ENCODE measurements at regions not wholly inside any gene's neighbourhood (a gene's known extent, or its start where the extent isn't known, plus 50 kb on each side); places are given as distances from the start of the nearest gene placed in this dataset.
"Not testable (repeated sequence)": the region's sequence is repeated elsewhere in the genome, so short reads cannot be mapped to it uniquely, and the experiment has no call there.

DNA sequence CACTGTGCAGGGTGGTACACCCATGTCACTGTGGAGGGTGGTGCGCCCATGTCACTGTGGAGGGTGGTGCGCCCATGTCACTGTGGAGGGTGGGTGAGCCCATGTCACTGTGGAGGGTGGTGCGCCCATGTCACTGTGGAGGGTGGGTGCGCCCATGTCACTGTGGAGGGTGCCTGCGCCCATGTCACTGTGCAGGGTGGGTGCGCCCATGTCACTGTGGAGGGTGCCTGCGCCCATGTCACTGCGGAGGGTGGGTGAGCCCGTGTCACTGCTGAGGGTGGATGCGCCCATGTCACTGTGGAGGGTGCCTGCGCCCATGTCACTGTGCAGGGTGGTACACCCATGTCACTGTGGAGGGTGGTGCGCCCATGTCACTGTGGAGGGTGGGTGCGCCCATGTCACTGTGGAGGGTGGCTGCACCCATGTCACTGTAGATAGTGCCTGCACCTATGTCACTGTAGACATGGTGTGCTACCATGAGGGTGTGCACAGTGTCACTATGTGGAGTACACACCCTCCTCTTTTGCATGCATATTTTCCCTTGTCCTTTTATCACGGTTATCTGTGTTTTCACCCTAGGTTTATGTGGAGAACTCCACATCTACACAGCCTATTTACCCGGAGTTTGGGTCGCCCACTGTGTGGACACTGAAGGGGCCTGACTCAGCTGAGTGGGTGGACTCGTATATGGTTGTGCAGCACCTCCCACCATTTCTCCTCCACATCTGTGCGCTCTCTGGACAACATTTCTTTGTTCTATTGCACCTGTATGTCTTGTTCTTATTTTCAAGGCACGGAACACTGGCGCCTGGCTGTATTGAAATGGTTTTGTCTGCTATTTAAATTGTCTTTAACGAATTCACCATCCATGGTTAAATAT lies 222.4 kb downstream of the ERMARD start:
- DNase-seq: not testable (repeated sequence)

DNA sequence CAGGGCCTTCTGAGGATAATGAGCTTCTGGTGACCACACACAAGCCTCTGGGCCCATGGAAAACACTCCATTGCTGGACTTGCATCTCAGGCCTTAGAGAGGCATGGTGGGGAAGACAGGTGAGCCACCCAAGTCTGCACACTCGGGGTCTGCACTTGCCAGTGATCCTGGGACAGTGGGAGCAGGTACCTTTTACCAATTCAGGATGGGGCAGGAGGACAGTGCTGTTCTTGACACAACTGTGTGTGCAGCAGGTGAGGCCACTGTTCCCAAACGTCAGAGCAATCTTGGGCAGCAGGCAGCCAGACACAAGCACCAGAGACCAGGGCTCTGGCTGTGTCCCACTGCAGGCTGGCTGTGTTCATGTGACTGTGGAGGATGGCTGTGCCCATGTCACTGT lies 221.3 kb downstream of the ERMARD start:
- DNase-seq: no peak

DNA sequence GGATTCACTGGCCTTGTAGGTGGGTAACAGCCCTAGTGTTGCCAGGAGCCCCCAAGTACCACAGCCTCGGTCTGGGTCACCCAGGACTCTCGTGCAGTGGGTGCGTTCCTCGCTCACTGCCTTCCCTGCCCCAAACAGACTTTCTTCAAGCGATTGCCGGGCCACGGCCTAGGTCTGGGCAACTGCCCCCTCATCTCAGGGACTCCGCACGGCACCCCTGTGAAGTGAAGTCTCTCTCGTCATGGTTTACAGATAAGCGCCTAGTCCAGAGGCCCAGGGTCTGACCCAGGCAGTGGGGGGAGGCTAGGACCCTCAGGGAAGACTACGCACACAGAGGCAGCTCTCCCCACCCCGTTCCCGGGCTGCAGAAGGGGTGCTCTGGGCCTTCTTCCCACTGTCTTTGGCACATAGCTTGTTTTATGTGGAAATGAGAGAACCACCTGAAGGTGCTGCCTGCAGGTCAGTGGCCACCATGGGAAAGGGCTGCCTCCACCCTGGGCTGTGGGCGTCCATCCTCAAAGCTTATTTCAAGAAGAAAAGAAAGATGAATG lies 220.8 kb downstream of the ERMARD start:
- no peak for DNase-seq

DNA sequence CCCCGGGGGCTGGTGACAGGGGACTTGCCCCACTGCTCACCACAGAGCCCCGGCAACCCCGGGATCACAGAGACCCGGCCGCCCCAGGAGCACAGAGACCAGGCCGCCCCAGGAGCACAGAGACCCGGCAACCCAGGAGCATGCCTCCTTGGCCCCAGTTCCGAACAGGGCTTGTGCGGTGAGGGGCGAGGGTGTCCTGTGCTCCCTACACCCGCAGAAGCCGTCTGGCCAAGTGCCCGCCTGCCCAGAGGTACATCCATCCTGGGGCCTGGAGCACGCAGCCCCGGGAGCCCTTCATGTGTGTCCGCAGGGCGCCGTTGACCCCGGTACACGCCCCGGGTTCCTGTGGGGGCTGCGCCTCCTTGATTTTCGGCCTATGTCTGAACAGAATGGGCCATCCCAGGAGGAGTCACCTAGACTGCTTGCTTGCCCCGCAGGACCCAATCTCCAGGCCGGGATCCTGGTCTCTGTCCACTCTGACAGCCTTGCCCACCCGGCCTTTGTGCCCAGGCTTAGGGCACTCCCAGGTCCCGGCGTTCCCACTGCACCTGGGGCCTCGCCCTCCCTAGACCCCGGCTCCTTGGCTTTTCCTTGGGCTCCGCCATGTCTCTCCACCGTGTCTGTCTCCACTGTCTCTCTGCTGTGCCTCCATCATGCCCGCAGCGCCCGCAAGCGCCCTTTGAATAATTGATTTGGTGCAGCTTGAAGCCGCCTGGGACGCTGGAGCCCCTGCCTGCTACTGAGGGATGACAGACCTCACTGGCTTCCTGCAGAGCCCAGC lies 219.8 kb downstream of the ERMARD start:
- DNase-seq: no peak

DNA sequence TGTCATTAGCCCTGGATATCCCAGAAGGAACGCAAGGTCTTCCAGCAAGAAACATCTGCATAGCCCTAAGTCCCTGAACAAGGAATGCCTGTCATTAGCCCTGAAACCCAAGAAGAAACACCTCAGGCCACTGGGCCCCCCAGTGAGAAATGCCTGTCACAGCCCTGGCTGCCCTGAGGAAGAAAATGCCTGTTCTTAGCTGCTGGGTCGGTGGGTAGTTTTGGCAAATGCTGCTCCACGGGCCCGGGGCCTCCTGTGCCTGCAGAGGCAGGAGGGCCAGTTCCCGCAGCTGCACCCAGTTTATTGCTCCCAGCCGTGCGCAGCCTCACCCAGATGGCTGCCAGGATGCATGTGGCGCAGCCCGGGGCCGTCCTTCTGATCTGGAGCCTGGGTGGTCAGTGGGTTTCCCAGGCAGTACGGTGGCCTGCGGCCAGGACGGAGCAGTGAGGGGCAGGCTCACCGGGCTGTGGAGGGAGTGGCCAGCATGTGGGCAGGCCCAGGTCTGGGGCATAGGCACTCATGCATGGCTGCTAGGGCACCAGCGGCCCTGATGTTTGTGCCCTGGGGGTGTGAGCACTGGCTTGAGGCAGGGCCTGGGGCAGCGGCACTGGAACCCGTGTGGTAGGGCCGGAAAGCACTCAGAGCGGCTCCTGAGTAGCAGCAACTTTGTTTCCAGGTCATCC lies 219.0 kb downstream of the ERMARD start:
- DNase-seq: no peak

DNA sequence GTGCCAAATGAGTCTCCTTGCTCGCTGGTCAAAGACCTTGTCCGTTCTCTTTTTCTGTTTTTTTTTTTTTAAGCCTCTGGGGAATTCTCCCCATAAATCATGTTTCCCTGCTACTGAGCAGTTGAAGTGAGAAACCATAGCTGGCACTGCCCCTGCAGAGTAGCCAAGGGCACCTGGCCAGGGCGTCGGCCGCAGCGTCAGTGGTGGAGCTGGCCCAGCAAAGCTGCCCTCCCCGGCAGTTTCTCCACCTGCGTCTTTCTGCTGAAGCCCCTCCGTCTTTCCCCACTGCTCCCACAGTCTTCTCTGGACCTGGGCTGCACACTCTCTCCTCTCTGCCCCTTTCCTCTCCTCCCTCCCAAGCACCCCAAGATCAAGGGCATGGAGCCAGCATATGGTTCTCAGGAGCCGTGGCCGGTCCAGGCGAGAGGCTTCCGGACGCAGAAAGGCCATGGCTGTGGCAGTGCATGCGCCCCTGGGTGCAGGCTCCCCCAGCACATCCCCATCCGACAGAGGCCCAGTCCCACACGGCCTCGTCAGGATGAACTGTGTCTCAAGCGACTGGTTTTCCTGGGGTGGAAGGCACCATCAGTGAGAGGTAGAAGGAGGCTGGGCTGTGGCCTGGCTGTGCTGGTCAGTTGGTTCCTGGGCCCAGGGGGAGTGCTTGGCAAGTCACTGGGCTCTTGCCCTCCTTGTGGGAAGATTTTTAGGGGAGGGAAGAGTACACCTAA lies 218.1 kb downstream of the ERMARD start:
- no peak for DNase-seq

DNA sequence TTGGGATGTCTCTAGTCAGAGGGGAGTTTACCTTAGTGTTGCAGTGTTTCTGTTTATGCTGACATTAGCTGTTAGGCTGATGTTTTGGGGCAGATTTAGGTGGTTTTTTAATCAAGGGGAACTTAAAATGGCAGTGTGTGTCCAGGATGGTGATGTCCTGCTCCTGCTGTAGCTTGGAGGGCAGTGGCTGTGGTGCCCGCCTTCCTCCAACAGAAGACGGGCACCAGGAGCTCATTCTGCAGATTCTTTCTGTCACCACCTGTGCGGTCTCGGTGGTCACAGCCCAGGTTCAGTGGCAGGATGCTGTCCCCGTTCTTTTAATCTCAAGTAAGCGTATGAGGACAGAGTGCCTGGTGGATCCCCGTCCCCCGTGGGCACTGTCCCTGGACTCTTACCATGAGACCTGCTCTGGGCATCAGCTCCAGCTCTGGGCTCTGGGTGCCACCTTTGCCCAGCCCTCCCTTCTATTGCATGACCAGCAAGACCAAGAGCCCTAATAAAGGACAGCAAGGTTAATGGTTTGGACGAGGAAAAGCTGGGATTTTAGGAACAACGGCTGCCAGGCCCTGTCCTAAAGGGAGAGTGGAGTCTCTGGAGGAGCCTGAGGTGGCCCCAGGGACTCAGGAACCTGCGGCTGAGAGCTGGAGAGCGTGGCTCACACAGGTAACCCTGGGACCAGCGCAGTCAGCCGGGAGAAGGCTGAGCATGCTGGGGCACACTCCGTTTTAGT lies 217.3 kb downstream of the ERMARD start:
- DNase-seq: no peak

DNA sequence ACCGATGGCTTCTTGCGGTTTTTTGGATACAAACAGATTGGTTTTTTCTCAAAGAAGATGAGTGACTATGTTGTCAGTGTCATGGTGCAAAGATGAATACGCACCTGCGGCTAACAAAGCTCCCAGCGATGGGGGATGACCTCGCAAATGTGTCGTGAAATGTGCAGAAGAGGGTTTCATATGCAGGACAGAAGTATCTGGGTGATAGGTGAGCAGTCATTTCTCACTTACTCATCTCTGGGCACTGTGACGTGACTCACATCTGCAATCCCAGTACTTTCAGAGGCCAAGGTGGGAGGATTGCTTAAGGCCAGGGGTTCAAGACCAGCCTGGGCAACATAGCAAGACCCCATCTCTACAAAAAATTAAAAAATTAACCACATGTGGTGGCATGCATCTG lies 216.3 kb downstream of the ERMARD start:
- no peak for DNase-seq

DNA sequence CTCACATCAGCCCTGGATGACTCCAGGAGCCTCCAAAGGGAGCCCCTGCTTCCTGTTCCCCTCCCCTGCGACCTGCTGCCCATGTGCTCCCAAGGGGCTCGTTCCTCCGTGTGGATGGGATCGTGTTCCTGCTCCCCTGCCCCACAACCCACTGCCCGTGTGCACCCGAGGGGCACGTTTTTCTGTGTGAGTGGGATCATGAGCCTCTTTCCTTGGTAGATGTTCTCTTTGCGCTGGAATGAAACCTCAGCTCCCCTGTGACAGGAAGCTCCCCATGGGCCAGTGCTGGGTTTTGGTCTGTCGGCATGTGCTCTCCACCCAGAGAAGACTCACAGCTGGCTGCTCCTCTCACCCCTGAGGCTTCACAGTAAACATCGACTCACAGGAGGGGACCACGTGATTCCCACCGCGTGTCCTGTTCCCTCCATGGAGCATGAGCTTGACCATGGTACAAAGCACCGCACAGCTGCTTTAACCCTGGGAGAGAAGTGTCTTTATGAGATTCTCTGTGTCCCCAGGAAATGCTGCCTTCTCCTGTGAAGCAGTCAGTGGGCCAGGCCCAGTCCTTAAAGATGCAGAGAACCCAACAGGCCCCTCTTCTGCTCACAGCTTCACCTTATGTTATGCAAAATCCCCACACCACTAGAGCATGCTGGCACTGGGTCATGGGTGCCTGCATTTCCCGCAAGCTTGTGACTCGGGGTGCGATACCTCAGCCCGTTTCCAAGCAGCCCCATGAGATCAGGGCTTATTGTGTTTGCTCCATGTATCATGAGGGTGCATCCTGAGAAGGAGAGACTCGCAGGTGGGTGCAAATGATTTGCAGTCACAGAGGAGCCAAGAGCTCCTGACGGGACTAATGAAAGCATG lies 215.1 kb downstream of the ERMARD start:
- DNase-seq: no peak

DNA sequence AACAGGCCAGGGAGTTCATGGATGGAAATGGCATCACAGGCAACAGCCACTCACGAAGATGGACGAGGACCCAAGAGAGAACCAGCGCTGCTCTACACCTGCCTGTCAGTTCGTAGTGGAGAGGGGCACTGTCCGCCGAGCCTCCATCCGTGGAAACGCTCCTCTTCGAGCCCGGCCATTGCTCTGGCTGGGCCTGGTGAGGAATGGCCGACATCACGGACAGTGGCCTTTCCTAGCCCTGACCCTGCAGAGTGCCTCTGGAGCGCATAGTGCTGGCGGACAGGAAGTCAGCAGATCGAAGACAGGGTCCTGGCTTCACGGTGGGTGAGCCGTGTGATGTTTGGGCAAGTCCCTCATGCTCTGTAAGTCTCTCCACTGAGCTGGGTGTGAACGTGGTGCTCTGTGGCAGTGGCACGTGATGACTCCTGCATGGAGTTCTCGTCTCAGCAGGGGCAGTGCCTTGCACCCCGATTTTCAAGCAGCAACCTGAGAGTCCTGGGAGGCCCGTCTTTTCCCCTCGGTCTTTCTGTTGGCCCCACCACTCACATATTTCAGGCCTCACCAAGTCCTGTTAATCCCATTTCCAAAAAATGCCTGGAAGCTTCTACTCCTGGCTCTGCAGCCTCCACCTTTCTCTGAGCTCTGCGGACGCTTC lies 214.4 kb downstream of the ERMARD start:
- DNase-seq: no peak

DNA sequence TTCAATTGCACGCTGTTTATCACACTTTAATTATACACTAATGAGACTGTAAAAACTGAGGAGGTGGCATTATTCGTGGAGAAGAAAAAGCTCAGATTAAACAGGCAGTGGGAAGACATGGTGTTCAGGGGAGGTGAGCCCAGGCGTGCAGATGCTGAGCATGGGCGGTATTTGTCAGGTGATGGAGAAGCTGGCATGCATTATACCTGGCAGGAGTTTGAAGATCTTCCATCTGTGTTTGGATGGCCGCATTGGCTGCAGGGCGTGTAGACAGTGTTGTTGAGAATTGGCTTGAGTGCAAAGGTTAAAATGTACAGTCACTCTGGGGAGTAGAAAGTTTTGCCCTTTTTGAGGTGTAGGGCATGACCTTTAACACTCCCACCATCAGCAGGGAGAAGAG lies 213.8 kb downstream of the ERMARD start:
- DNase-seq: no peak

DNA sequence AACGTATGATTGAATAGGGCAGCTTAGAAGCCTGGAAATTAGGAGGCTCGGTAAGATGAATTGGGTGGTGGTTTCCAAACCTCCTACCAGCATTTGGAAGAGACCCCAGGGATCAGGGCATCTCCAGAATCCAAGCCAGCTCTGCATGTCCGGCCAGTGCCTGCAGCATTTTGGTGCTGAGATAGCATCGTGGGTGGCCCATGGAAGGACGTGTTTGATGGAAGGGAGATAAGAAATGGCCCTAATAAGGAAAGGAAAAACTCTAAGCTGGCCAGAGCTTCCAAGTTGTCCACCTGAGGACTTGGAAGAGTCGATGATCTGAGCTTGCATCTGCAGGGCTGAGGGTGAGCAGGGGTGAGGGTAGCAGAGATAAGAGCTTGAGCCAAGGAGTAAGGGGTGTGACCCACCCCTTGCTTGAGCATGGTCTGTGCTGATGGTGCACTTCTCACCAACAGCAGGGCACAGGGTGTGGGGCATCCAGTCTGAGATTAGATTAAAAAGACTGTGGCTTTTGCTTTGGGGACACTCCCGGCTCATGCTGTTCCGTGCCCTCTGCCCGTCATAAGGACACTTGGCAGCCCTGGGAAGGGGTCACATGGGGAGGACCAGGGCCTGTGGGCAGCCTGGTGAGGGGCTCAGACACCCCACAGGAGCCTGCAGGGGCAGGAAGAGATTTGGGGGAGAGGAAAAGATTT lies 213.2 kb downstream of the ERMARD start:
- DNase-seq: no peak

DNA sequence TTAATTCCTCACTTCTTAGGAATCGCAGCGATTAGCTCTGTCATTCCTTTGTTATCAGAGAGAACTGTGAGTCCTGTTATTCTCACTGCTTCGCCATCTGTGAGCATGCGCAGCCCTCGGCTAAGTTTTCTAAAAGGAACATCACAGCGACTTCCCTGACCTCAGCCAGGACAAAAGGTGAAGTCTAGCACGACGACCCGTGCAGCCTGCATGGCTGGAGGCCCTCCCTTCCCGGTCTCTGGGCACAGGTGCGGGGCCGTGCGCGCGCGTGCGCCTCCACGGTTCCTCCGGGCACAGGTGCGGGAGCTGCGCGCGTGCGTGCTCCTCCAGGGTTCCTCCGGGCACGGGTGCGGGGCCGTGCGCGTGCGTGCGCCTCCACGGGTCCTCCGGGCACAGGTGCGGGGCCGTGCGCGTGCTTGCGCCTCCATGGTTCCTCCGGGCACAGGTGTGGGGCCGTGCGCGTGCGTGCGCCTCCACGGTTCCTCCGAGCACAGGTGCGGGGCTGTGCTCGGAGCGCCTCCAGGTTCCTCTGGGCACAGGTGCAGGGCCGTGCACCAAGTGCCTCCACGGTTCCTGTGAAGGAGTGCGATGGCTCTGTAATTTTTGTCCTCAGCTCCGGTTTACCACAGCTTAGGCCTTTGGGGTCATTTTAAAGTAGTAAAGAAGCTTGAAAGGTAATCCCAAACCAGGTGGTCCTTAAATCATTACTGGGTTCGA lies 212.3 kb downstream of the ERMARD start:
- DNase-seq: no peak

DNA sequence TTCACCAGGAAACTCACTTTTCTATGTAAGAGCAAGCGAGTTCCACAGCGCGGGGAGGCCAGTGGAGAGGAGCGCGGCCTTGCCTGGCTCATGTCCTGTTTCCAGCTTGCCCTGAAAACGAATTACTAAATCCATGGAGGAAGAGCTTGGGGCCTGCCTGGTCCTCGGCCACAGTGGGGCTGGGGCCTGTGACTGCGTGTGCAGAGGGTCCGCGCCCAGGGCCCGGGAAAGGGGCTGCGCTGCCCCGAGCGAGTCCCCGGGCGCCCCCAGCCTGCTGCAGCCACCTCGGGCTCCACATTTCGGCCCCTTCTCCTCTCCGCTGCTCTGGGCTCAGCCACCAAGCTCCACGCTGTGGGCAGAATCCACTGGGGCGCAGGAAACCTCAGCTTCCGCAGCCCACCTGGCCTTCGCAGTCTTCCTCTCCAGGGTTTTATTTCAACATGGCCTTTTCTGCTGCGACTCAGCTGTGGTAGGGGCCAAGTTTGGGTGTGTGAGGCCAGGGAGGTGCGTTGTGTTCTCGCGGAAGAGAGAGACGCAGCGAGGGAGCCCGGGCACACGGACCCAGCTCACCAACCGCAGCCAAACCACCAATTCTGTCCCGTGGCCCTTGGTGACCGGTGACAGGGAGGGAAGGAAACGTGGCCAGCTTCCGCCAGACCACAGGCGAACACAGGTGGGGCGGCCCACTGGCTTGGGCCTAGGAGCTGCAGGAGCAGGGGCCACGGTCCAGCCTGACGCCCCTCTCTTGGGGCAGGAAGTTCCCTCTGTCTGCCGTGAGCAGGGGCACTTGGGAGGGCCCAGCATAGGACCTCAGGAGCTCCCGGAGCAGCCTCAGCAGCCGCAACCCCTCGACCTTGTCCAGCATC lies 211.4 kb downstream of the ERMARD start:
- DNase-seq: no peak

DNA sequence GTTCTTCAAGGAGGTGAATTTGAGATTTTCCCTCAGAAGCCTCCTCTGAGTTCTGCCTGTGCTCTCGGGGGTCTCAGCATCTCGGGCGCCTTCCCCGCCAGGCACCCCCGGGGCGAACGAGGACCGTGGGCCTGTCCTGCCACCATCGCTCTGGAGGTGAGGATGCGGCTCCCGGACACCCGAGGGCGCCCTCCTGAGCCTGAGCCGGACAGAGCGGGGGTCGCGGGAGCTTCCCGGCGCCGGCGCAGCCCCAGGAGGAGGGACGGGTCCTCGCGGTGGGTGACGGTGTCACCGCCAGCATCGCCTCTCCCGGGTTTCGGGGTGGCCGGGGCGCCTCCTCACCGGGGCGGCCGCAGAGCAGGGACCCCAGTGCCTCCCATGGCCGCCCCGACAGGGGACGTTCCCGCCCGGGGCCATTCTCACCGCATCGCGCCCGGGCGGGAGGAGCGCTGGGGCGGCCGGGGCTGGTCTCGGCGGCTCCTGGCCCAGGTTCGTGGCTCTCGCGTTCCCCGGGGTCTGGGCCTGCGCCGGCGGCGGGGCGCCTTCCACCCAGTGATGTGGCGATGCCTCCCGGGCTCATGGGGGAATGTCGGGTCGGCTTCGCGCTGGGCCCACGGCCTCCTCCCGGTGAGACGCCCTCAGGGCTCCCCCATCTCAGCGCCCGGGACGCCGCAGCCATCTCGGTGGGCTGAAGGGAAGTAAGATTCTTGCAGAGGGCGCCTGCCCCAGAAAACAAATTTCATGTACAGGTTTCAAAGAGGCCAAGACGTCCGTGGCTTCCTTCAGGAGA lies 210.5 kb downstream of the ERMARD start:
- DNase-seq: peak; percentile 49

DNA sequence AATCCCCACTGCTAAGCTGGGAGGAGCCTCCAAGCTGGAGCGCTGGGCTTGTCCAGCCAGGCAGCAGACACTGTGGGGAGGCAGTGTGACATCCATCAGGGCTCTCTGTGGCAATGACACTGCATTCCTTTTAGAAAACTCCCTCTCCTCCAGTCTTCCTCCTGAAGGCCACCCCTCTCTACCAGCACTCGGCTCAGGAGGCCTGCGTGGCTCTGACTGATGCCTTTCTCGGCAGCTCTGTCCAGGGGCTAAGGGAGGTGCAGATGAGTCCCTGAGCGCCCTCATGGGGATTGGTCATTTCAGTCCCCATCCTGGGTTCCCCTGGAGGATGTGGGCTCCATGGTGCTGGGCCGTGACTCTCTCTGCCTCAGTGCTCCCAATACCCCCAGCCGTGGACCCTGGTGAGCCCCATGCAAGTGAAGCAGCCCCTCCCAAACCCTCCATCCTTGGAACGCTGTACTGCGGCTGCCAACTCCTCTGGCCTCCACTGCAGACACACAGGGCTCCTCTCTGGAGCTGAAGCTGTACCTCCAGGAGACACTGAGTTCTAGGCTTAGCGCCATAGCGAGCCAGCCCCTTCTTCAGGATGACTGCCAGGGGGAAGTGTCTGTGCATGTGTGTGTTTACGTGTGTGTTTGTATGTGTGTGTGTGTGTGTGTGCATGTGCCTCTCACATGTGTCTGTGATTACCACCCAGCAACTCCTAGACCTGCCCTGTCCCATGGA lies 209.6 kb downstream of the ERMARD start:
- DNase-seq: no peak

Data from stimulated activated CD4-positive, alpha-beta T cell treated with anti-CD3 and anti-CD28 coated beads, Interleukin-15, amount 100 ng/mL, for 24 hours (primary cell).